ENCODE measurements at regions not wholly inside any gene's neighbourhood (a gene's known extent, or its start where the extent isn't known, plus 50 kb on each side); places are given as distances from the start of the nearest gene placed in this dataset.

DNA sequence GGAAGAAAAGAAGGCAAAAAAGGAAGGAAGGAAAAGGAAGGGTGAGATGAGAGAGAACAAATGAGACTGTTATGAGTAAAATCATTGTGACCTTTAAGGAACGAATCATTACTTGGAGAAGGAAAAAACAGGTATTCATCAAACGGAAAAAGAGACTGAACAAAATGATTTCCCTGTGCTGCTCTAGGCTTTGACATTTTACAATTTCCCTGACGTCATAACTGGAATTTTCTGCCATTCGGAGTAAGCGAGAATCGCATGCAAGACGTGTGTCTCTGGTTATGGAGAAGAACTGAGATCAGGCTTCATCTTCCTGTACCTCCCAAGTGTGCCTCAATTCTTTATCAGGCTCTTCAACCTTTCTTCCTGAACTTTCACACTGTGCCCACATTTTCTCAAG, 534.7 kb upstream of the KLHL29 start:
- no peak for TF ChIP-seq POLR2A (IDR thresholded peaks at IDR 0.05)
- TF ChIP-seq, protein P1, sequence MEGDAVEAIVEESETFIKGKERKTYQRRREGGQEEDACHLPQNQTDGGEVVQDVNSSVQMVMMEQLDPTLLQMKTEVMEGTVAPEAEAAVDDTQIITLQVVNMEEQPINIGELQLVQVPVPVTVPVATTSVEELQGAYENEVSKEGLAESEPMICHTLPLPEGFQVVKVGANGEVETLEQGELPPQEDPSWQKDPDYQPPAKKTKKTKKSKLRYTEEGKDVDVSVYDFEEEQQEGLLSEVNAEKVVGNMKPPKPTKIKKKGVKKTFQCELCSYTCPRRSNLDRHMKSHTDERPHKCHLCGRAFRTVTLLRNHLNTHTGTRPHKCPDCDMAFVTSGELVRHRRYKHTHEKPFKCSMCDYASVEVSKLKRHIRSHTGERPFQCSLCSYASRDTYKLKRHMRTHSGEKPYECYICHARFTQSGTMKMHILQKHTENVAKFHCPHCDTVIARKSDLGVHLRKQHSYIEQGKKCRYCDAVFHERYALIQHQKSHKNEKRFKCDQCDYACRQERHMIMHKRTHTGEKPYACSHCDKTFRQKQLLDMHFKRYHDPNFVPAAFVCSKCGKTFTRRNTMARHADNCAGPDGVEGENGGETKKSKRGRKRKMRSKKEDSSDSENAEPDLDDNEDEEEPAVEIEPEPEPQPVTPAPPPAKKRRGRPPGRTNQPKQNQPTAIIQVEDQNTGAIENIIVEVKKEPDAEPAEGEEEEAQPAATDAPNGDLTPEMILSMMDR (IDR thresholded peaks at IDR 0.05): no peak

Measured in heart left ventricle (tissue), 13 donors.